DOHH2 (cell line): ENCODE measurements at regions not wholly inside any gene's neighbourhood (a gene's known extent, or its start where the extent isn't known, plus 50 kb on each side); places are given as distances from the start of the nearest gene placed in this dataset.
"Not testable (repeated sequence)": the region's sequence is repeated elsewhere in the genome, so short reads cannot be mapped to it uniquely, and the experiment has no call there.

Source experiments
- H3F3A ChIP-seq: fragments of 200-600 bp; sonication (generic), shearing (Covaris generic); 2 replicates; pipeline ENCODE4 v1.6.0; 2016; ENCODE audit warnings: antibody characterized with exemption, mild to moderate bottlenecking; ENCODE audit not compliant: control insufficient read depth, insufficient read depth
- H3K27ac ChIP-seq: fragments of 200-600 bp; sonication (generic); 2 replicates; pipeline ENCODE4 v1.5.1; 2014; ENCODE audit warnings: low read depth, mild to moderate bottlenecking, low read length, moderate library complexity
- H3K27me3 ChIP-seq: fragments of 200-600 bp; sonication (generic); 2 replicates; pipeline ENCODE4 v1.6.1; 2014; ENCODE audit warnings: mild to moderate bottlenecking, low read length, mixed read lengths; ENCODE audit not compliant: control insufficient read depth
- H3K36me3 ChIP-seq: fragments of 200-600 bp; sonication (generic); 2 replicates; pipeline ENCODE4 v1.6.1; 2014; ENCODE audit warnings: mild to moderate bottlenecking, low read length, moderate library complexity, mixed read lengths; ENCODE audit not compliant: control insufficient read depth
- H3K4me1 ChIP-seq: fragments of 200-600 bp; sonication (generic); 2 replicates; pipeline ENCODE4 v1.6.1; 2014; ENCODE audit warnings: mild to moderate bottlenecking, low read length, mixed read lengths; ENCODE audit not compliant: control insufficient read depth
- H3K4me2 ChIP-seq: fragments of 200-600 bp; sonication (generic); 2 replicates; pipeline ENCODE4 v1.6.0; 2014; ENCODE audit warnings: mild to moderate bottlenecking, low read length, moderate library complexity
- H3K4me3 ChIP-seq: fragments of 200-600 bp; sonication (generic); 2 replicates; pipeline ENCODE4 v1.5.1; 2014; ENCODE audit warnings: mild to moderate bottlenecking, low read length, mixed read lengths
- H3K79me2 ChIP-seq: fragments of 200-600 bp; sonication (generic); 2 replicates; pipeline ENCODE4 v1.6.1; 2014; ENCODE audit warnings: mild to moderate bottlenecking, low read length, mixed read lengths; ENCODE audit not compliant: control insufficient read depth
- H3K9me2 ChIP-seq: fragments of 200-600 bp; sonication (generic); replicated peaks from 2 replicates; pipeline ENCODE4 v1.6.1; 2014; ENCODE audit warnings: mild to moderate bottlenecking, low read length, mixed read lengths; ENCODE audit not compliant: control insufficient read depth
- H3K9me3 ChIP-seq: fragments of 200-600 bp; sonication (generic); 2 replicates; pipeline ENCODE4 v1.6.1; 2014; ENCODE audit warnings: antibody characterized with exemption, low read length, mixed read lengths; ENCODE audit not compliant: control insufficient read depth, insufficient read depth
- H4K20me1 ChIP-seq: fragments of 200-600 bp; sonication (generic); 2 replicates; pipeline ENCODE4 v1.6.0; 2014; ENCODE audit warnings: low read depth, mild to moderate bottlenecking, antibody characterized with exemption, low read length, moderate library complexity; ENCODE audit not compliant: control insufficient read depth, insufficient read depth
- EZH2phosphoT487 ChIP-seq: fragments of 200-600 bp; sonication (generic); IDR thresholded peaks from 2 replicates; pipeline ENCODE4 v1.6.1; 2017; ENCODE audit warnings: borderline replicate concordance, mild to moderate bottlenecking, antibody characterized with exemption, low read length, moderate library complexity, mixed read lengths
- TF ChIP-seq, protein P1 (sequence below): fragments of 200-600 bp; sonication (generic); IDR thresholded peaks from one replicate; pipeline ENCODE4 v1.5.1; 2014; ENCODE audit warnings: antibody characterized with exemption, mild to moderate bottlenecking, low read depth, low read length; ENCODE audit not compliant: poor library complexity, severe bottlenecking

- Histone ChIP-seq H4K20me1 (no peaks in the 10 kb centered on the region), H3K27me3 (no peaks in the 10 kb centered on the region), H3F3A (no peaks in the 10 kb centered on the region), H3K9me2 (no peaks in the 10 kb centered on the region), H3K27ac (no peak overlapping the region), H3K9me3 (no peaks in the 10 kb centered on the region), H3K79me2 (no peaks in the 10 kb centered on the region), H3K36me3 (no peaks in the 10 kb centered on the region), H3K4me3 (no peak overlapping the region), H3K4me2 (no peak overlapping the region), H3K4me1 (no peaks in the 10 kb centered on the region)
- no peak for TF ChIP-seq EZH2phosphoT487
- TF ChIP-seq, protein P1, sequence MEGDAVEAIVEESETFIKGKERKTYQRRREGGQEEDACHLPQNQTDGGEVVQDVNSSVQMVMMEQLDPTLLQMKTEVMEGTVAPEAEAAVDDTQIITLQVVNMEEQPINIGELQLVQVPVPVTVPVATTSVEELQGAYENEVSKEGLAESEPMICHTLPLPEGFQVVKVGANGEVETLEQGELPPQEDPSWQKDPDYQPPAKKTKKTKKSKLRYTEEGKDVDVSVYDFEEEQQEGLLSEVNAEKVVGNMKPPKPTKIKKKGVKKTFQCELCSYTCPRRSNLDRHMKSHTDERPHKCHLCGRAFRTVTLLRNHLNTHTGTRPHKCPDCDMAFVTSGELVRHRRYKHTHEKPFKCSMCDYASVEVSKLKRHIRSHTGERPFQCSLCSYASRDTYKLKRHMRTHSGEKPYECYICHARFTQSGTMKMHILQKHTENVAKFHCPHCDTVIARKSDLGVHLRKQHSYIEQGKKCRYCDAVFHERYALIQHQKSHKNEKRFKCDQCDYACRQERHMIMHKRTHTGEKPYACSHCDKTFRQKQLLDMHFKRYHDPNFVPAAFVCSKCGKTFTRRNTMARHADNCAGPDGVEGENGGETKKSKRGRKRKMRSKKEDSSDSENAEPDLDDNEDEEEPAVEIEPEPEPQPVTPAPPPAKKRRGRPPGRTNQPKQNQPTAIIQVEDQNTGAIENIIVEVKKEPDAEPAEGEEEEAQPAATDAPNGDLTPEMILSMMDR: no peak
Observed at GRCh38 chr12:24505366-24506015, 443.4 kb downstream of the BCAT1 start.

GRCh38 chr12:24503477-24503876 lies 445.4 kb downstream of the BCAT1 start:
- H3K4me1 ChIP-seq, H3K27ac ChIP-seq, H3K4me2 ChIP-seq, H3K36me3 ChIP-seq, H3K4me3 ChIP-seq, H3F3A ChIP-seq, H3K27me3 ChIP-seq, H4K20me1 ChIP-seq, H3K9me3 ChIP-seq, H3K79me2 ChIP-seq, H3K9me2 ChIP-seq: not testable (repeated sequence)

GRCh38 chr12:24500831-24501230 lies 448.1 kb downstream of the BCAT1 start:
- no peaks in the 10 kb centered on the region for H3K79me2 ChIP-seq
- H3K27me3 ChIP-seq: no peaks in the 10 kb centered on the region
- H3K4me1 ChIP-seq: no peaks in the 10 kb centered on the region
- H3K9me2 ChIP-seq: no peaks in the 10 kb centered on the region
- H3K9me3 ChIP-seq: no peaks in the 10 kb centered on the region
- H3K36me3 ChIP-seq: no peaks in the 10 kb centered on the region
- H3K27ac ChIP-seq: no peak overlapping the region
- no peaks in the 10 kb centered on the region for H4K20me1 ChIP-seq
- H3F3A ChIP-seq: no peaks in the 10 kb centered on the region
- no peak for TF ChIP-seq EZH2phosphoT487
- TF ChIP-seq, protein P1: no peak
- H3K4me3 ChIP-seq: no peak overlapping the region
- H3K4me2 ChIP-seq: no peak overlapping the region

GRCh38 chr12:24500421-24500820 lies 448.5 kb downstream of the BCAT1 start:
- H3K9me2 ChIP-seq: no peaks in the 10 kb centered on the region
- H3K4me1 ChIP-seq: no peaks in the 10 kb centered on the region
- no peak overlapping the region for H3K4me2 ChIP-seq
- no peaks in the 10 kb centered on the region for H3K36me3 ChIP-seq
- H3K27me3 ChIP-seq: no peaks in the 10 kb centered on the region
- no peak overlapping the region for H3K4me3 ChIP-seq
- H4K20me1 ChIP-seq: no peaks in the 10 kb centered on the region
- no peaks in the 10 kb centered on the region for H3K9me3 ChIP-seq
- H3K27ac ChIP-seq: no peak overlapping the region
- H3F3A ChIP-seq: no peaks in the 10 kb centered on the region
- TF ChIP-seq, protein P1: no peak
- TF ChIP-seq EZH2phosphoT487: no peak
- H3K79me2 ChIP-seq: no peaks in the 10 kb centered on the region
